Fibroblast of lung (primary cell): ENCODE measurements at regions not wholly inside any gene's neighbourhood (a gene's known extent, or its start where the extent isn't known, plus 50 kb on each side); places are given as distances from the start of the nearest gene placed in this dataset.

Experiments
- DNase-seq, 2 donors: peaks; one replicate each; pipeline versions ENCODE4 v3.0.0 to v3.0.0-alpha.2; 2010; ENCODE audit warnings: low read depth in 2 of 2
- H2AFZ ChIP-seq: 2 replicates; pipeline ENCODE4 v1.5.1; 2012; ENCODE audit warnings: low read length, control low read depth, inconsistent platforms
- H3K27ac ChIP-seq: 2 replicates; pipeline ENCODE4 v1.5.1; 2011; ENCODE audit warnings: low read length, control low read depth; ENCODE audit not compliant: insufficient read depth
- H3K27me3 ChIP-seq: 2 replicates; pipeline ENCODE4 v1.5.1; 2011; ENCODE audit warnings: mild to moderate bottlenecking, low read length; ENCODE audit not compliant: control insufficient read depth, insufficient read depth
- H3K36me3 ChIP-seq: 2 replicates; pipeline ENCODE4 v1.5.1; 2011; ENCODE audit warnings: low read length; ENCODE audit not compliant: control insufficient read depth, insufficient read depth
- H3K4me1 ChIP-seq: 2 replicates; pipeline ENCODE4 v1.5.1; 2011; ENCODE audit warnings: low read length; ENCODE audit not compliant: control insufficient read depth, insufficient read depth; ENCODE audit errors: extremely low read depth
- H3K4me2 ChIP-seq: 2 replicates; pipeline ENCODE4 v1.5.1; 2011; ENCODE audit warnings: low read length, control low read depth; ENCODE audit not compliant: insufficient read depth; ENCODE audit errors: extremely low read depth
- H3K4me3 ChIP-seq, 4 experiments: fragments of 200-600 bp in 1 of 4; sonication (generic) in 1 of 4; replicated peaks in 1 of 4; 2 replicates each; pipeline ENCODE4 v1.5.1; 2011 to 2016; ENCODE audit warnings: low read length in 4 of 4, low read depth in 3 of 4, mild to moderate bottlenecking in 3 of 4, control low read depth in 2 of 4, inconsistent platforms in 1 of 4, mixed read lengths in 1 of 4; ENCODE audit not compliant: insufficient read depth in 1 of 4; ENCODE audit errors: control extremely low read depth in 1 of 4
- H3K79me2 ChIP-seq: 2 replicates; pipeline ENCODE4 v1.5.1; 2012; ENCODE audit warnings: mild to moderate bottlenecking, low read length, inconsistent platforms; ENCODE audit not compliant: control insufficient read depth, insufficient read depth
- H3K9ac ChIP-seq: 2 replicates; pipeline ENCODE4 v1.5.1; 2011; ENCODE audit warnings: mild to moderate bottlenecking, low read length, control low read depth; ENCODE audit not compliant: insufficient read depth
- H3K9me3 ChIP-seq: 2 replicates; pipeline ENCODE4 v1.5.1; 2012; ENCODE audit warnings: low read depth, low read length; ENCODE audit not compliant: control insufficient read depth, insufficient read depth
- H4K20me1 ChIP-seq: 2 replicates; pipeline ENCODE4 v1.5.1; 2011; ENCODE audit warnings: low read length; ENCODE audit not compliant: control insufficient read depth, insufficient read depth; ENCODE audit errors: extremely low read depth
- CTCF ChIP-seq, 2 donors: IDR thresholded peaks in 1 of 2; conservative IDR thresholded peaks in 1 of 2; 1 replicate in 1 of 2; 2 replicates in 1 of 2; pipeline ENCODE4 v1.5.1; 2011 to 2012; ENCODE audit warnings: low read length in 2 of 2, control low read depth in 1 of 2, inconsistent platforms in 1 of 2, low read depth in 1 of 2, mild to moderate bottlenecking in 1 of 2
- EZH2 ChIP-seq: IDR thresholded peaks from 2 replicates; pipeline ENCODE4 v1.5.1; 2012; ENCODE audit warnings: low read length, control low read depth, mild to moderate bottlenecking; ENCODE audit errors: missing control alignments

DNA sequence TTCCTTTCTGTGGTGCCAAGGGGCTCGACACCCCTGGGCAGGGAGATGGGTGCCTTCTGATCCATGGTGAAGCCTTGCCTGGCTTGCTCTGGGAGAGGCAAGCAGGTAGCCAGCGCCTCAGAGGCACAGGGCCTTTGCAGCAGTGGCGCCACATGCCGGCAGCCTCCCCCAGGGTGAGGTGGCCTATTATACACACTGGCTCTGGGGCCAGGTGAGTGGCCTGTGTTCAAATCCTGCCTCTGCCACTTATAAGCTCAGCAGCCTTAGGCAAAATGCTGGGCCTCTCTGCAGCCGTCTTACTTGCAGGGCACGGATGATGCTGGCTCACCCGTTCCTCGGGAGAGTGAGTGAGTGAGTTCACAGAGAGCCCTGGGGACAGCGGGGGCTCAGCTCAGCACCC is 176.9 kb downstream of the TFAP2C start:
- H3K27me3 ChIP-seq = peaks cover 6% of the 10 kb centered on the region
- TF ChIP-seq EZH2 = no peak
- no peak for TF ChIP-seq CTCF (conservative IDR thresholded peaks at IDR 0.05 in 1 of 2, IDR thresholded peaks at IDR 0.05 in 1 of 2; ENCODE audit: low read depth in 1 of 2, low read length in 2 of 2)

DNA sequence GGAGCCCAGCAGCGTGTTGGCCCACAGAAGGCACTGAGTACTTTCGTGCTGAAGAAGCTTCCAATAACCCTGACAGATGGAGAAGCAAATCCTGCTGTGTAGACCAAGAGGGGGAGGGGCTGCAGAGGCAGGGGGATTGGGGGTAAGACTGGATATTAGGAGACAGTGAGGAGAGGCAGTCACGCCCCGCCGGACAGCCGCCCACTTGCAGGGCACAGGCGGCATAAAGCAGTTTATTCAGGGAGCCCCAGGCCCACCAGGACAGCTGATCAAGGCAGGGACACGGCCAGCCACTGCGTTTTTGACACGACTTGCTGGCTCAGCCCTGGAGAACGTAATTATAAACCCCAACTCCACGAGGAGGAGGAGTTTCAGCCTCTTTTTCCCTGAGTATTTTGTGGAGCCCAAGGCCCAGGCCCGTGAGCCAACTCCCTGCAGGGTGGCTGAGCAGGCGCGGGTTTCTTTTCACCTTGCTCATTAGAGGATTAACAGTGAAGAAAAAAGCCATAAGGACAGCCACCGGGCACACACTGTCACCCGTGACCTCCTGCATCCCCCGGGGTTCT is 177.9 kb downstream of the TFAP2C start:
- Histone ChIP-seq H3K79me2 (no peaks in the 10 kb centered on the region), H4K20me1 (no peaks in the 10 kb centered on the region), H3K27ac (no peak overlapping the region), H3K36me3 (no peaks in the 10 kb centered on the region), H3K4me1 (peaks cover 4% of the 10 kb centered on the region), H3K27me3 (peaks cover 6% of the 10 kb centered on the region), H3K4me3 (no peak overlapping the region), H3K9me3 (no peaks in the 10 kb centered on the region), H2AFZ (no peak overlapping the region), H3K9ac (no peak overlapping the region), H3K4me2 (no peak overlapping the region)
- no peak for DNase-seq
- no peak for TF ChIP-seq EZH2
- TF ChIP-seq CTCF (conservative IDR thresholded peaks at IDR 0.05 in 1 of 2, IDR thresholded peaks at IDR 0.05 in 1 of 2; ENCODE audit: low read depth in 1 of 2, low read length in 2 of 2) = no peak

More for the DNA sequence above, 176.9 kb downstream of the TFAP2C start:
- Histone ChIP-seq H3K9ac (no peak overlapping the region), H3K4me2 (no peak overlapping the region), H3K9me3 (no peaks in the 10 kb centered on the region), H3K79me2 (no peaks in the 10 kb centered on the region), H3K27ac (no peak overlapping the region), H4K20me1 (no peaks in the 10 kb centered on the region), H3K4me3 (no peak overlapping the region), H3K4me1 (peaks cover 4% of the 10 kb centered on the region), H3K36me3 (no peaks in the 10 kb centered on the region), H2AFZ (no peak overlapping the region)
- DNase-seq = no peak

DNA sequence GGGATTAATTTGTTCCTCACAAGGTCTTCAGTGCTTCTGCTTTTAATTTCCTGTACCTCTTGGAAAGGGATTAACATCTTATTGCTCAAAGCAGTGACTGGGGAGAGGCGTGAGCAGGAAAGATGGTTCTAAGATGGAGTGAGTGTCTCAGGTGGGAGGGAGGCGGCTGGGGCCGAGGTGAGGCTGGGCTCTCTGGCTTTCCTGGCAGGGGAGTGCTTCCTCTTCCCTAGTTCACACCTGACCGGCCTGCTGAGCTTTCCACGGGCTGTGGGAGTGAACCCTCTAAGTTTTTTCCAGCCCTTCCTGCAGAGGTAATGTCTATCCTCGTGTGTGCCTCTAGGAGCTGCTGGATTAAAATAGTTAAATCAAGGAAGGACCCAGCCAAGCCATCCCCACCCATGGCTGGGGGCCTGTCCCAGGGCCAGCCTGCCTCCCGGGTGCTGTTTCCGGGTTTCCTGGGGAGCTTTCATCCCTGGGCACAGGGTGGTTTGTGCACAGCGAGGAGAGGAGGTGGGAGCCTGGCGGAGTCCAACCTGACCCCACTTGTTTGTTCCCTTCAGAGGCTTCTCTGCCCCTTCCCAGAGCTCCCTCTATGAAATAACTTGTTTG is 179.1 kb downstream of the TFAP2C start:
- Histone ChIP-seq H3K4me2 (no peak overlapping the region), H3K9me3 (no peaks in the 10 kb centered on the region), H4K20me1 (no peaks in the 10 kb centered on the region), H3K27ac (no peak overlapping the region), H3K79me2 (no peaks in the 10 kb centered on the region), H3K36me3 (no peaks in the 10 kb centered on the region), H3K9ac (no peak overlapping the region), H2AFZ (no peak overlapping the region), H3K4me3 (no peak overlapping the region), H3K27me3 (peaks cover 6% of the 10 kb centered on the region), H3K4me1 (peaks cover 2% of the 10 kb centered on the region)
- no peak for TF ChIP-seq CTCF (conservative IDR thresholded peaks at IDR 0.05 in 1 of 2, IDR thresholded peaks at IDR 0.05 in 1 of 2; ENCODE audit: low read depth in 1 of 2, low read length in 2 of 2)
- TF ChIP-seq EZH2 = no peak
- no peak for DNase-seq
